SIG-M5 treated with dmso at 0.1 percent for 504 hours (cell line): ENCODE measurements at regions not wholly inside any gene's neighbourhood (a gene's known extent, or its start where the extent isn't known, plus 50 kb on each side); places are given as distances from the start of the nearest gene placed in this dataset.

Experiments
- DNase-seq: peaks from one replicate; lab custom pipeline; 2025; ENCODE audit not compliant: unreplicated experiment; lab: John Stamatoyannopoulos, UW

GRCh38 chr13:60797112-60797511 is 400.1 kb downstream of the TDRD3 start:
- DNase-seq, result no peak

DNA sequence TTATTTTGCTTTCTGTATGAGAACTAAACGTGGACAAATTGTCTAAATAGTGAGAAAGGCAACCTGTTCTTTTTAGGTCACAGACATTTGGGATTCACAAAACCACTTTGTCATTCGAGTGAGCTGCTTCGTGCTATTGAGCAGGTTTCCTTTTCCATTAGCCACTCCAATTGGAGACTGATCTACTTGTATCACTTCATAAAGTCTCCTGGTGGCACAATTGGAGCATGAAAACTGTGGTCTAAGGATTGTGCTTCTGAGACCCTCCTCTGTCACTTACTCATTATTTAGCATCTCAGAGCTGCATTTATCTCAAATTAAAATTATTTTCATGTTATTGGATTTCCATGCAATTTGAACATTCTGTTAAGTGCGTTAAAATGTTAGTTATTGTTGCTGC is 397.7 kb downstream of the TDRD3 start:
- no peak for DNase-seq

DNA sequence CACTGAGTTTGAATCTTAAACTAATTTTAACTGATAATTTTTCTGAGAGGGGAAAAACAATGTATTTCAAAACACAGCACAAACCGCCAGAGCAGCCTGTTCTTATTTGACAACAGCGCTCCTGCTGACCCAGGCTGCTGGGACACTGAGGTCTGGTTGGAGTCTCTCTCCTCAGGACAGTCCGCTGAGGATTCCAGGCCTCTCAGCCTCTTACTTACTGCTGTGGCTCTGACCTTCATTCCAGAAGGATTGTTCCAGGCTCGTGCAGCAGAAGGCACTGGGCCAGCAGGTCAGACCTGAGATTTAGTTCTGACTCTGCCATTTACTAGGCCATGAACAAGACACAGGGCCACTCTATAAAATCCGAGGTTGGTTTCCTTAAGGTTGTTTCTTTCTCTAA is 393.6 kb downstream of the TDRD3 start:
- no peak for DNase-seq

DNA sequence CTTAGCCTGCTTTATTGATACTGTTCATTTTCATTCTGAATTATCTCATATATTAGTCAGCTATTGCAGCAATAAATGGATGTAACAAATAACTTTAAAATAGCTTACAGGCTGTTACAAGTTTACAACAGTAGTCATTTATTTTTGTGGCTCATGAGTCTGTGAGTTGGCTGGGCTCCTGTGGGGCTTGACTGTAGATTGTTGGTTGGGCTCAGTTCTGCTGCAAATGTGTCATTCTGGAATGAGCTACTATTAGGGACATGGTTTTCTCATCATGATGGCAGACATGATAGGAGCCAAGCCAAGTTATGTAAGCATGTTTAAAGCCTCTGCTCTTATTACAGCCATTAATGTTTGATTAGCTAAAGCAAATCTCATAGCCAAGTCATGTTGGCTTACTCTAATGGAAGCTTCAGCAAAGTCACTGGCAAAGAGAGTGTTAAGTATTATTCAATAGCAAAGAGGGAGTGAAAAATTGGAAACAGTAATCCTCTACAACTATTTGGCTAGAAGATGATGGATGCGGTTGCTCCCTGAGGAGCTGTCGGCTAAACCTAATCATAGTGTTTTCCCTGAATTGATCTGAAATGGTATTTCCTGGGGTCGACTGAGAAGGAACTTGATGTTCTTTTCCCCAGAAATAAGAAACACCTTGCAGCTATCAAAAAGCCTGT is 391.3 kb downstream of the TDRD3 start:
- DNase-seq, result no peak

GRCh38 chr13:60787083-60787482 is 390.1 kb downstream of the TDRD3 start:
- no peak for DNase-seq

DNA sequence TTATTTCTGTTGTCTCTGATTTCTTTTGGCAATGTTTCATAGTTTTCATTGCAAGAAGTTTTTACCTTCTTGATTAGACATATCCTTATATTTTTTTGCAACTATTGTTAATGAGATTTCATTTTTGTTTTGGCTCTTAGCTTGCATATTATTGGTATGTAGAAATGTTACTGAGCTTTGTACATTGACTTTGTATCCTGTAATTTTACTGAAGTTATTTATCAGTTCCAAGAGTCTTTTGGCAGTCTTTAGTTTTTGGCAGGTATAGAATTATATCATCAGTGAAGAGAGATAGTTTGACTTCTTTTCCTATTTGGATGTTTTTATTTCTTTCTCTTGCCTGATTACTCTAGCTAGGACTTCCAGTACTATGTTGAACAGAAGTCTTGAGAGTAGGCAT is 375.7 kb downstream of the TDRD3 start:
- no peak for DNase-seq

GRCh38 chr13:60765700-60766411 is 368.8 kb downstream of the TDRD3 start:
- DNase-seq, result no peak

DNA sequence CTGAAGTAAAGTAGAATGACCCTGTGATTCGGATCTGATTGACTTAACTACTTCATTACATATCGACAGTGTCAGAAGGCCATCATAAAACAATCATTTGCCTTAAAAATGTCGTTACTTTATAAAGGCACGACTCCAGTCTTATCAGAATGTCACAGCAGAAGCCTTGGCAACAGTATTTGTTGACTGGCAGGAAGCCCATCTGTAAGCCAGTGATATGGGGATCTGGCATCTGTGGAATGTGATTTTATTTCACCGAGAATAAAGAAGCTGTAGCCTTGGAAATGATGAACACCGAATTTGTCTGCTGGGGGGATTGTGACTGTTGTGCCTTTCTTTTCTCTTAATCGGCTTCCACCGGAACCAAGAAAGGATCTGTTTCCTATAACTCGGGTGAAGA is 362.5 kb downstream of the TDRD3 start:
- no peak for DNase-seq

- DNase-seq, result no peak
Measured at GRCh38 chr13:60758637-60759036, 361.6 kb downstream of the TDRD3 start.

DNA sequence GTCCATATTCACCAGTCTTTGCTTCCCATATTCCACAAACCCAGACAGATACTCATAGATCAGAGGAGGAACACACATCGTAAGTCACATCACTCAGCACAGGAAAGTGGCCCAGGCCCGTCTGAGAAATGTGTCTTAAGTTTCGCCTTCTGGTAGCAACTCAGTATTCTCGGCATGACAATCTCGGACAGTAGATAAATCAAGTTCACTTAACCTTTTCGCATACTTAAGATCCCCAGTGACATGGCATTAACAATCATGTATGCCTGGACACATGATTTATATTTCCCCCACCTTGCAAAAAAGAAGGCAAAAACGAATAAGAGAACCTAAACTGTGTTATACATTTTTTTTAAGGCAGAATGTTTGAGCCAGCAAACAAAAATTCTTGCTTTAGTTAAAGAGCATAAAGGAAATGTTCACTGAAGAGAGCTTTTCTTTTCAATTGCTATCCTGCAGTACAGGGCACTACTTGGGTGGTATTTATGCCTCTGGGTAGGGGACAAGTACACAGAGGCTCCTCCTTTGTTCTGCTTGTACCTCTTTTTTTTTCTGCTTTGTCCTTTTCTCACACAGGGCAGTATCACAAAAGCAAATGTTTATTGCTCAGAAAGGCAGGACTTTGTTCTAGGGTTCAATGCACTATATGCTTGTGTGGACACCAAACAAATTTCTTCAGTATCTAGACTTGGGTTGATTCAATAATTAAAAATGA is 360.6 kb downstream of the TDRD3 start:
- DNase-seq, result no peak

DNA sequence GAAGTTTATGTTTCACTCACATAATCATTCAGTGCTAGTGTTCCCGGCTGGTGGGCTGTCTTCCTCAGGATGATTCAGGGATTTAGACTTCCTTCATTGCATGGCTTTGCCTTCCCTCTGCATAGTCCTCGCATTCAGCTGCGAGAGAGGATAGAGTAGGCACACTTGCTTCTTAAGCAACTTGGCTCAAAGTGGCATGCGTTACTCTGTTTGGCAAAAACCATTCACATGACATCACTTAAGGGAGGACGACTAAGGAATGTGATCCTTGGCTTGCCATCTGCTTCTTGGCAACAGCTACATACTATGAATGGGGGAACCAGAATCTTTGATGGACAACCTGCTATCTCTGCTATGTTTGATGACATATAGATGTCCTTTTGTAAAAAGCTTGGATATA is 359.3 kb downstream of the TDRD3 start:
- no peak for DNase-seq

DNA sequence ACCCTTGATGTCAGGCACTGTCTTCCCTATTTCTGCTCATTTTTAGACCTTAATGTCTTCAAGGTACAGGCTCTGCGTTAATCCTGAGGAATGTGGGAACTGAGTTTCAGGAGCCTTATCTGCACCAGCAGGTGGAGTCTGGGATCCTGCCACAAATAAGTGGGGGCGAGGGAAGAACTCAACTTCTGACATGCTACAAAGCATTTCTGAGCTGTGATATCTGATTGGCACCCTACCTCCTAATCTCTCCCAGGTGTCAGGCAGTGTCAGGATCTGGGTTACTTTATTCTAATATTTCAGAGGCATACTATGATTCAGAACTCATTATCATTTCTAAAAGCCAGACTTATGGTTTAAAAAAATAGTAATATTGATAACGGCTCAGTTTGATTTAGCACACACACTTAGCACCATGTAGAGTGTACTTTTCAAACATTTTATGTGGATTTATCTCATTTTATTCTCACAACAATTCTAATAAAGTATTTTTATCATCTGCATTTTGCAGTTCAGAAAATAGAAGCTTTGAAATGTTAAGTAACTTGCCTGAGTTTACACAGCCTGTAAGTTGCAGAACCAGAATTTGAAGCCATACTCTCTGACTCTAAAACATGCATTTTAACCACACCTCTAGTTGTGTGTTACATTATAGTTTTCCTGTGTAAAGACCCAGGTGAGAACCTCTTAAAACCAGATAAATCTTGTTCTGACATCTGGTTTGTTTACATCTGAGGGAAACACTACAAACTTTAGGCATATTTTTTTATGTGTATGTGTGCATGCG is 358.6 kb downstream of the TDRD3 start:
- DNase-seq, result no peak

- no peak for DNase-seq
Measured at GRCh38 chr13:60754211-60755090, 357.4 kb downstream of the TDRD3 start.

DNA sequence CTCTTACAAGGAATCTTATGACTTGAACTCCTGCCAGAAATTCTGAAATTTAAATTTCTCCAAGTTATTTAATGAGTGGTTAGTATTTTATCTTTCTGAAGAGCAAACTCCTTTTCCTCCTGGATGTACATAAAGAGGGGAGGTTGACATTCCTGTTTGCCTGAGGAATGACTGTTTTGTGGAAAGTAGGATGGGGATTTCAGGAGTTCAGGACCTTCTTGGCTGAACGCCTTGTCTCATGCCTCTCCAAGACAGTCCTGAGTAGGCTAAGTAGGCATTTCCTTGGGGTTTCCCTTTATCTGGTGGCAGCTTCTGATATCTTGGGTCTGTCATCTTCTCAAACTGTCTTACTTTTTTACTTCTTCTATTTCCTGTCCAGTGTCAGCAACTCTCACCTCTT is 356.6 kb downstream of the TDRD3 start:
- DNase-seq, result no peak

DNA sequence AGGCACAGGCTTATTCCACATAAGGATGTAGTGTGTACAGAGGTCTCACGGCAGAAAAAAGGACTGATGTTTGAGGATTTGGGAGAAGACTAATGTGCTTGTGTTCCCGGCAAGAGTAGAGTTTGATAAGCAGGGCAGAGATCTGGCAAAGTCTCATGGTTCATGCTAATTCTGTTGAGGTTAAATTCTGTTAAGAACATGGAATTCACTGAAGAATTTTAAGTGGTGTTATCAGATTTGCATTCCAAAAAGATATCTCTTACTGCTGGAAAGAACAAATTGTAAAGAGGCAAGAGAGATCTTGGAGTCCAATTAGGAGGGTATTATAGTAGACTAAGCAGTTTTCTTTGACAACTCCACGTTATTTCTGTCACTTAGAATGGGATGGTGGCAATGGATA is 348.3 kb downstream of the TDRD3 start:
- DNase-seq, result no peak

DNA sequence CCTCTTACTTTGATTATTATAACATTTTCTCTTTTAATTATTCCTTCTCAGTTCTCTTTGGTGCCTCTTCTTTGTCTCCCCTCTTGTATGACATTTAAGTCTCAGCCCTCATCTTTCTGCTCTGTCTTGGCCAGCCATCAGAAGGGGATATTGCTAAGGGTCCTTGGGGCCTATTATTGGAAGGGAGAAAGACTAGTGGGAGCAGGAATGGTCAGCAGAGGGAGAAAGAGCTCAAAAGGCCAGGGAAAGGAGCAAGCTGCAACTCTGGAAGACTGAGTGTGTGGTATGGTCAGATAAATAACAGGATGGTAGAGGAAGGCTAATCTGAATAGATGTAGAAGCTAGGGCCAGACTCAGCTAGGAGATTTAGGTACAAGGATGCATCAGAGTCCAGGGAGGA is 336.9 kb downstream of the TDRD3 start:
- no peak for DNase-seq

GRCh38 chr13:60727140-60727539 is 330.1 kb downstream of the TDRD3 start:
- no peak for DNase-seq

DNA sequence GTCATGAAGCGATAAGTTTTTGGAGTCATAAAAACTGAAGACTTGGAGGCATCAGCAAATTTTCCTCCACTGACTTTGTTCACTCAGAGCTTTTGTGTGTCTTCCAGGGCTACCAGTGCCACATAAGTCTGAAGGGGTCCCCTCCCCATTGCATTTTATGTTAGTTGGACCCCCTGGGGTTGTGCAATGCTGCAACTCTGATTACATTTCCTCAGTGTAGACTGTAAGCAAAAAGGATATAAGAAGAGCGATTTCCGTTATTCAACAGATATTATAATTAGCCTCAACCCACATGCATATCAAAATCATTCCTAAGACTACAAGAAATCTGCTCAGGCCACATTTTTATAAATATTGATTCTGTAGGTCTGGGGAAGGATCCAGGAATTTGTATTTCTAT is 324.0 kb downstream of the TDRD3 start:
- DNase-seq, result no peak

DNA sequence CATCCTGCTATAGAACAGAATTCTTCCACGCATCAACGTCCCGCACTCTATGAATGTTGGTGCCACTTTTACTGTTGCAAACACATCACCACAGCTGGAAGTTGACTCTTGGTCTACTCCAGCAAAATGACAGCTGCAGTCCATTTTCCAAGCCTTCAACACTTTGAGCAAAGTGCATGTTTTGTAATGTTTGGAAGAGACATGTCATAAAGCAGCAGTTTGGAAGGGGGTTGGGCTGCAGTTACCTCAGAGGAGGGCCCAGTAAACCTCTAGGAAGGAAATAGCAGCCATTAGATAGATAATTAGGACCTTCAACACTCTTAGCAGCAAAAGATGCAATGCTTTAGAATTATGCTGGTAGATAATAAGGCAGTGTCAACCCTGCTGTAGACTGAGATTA is 323.6 kb downstream of the TDRD3 start:
- no peak for DNase-seq

GRCh38 chr13:60716313-60716712 is 319.3 kb downstream of the TDRD3 start:
- DNase-seq, result peak; percentile 28

DNA sequence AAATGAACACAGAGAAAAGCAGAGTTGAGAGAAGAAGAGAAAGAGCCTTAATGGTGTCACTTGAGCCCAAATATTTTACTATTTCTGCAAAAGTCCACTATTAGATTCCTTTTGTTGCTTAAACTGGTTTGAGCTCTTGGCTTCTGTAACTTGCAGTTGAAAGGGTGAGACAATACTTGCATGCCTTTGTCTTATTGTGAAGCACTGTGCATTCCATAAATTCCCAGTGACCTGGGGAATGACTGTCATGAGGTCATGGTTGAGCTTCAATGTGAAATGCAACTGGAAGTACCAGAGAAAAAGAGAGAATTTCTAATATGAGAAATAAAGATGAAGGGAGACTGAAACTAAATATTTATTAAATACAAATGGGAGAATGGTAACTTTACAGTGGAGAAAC is 310.9 kb downstream of the TDRD3 start:
- no peak for DNase-seq
